IMR-90 (cell line): ENCODE measurements at regions not wholly inside any gene's neighbourhood (a gene's known extent, or its start where the extent isn't known, plus 50 kb on each side); places are given as distances from the start of the nearest gene placed in this dataset.

Experiments used
- ATAC-seq: fragments of 200-7000 bp; cut with Tn5 transposase; 2 replicates; pipeline ENCODE4 v1.9.1; 2020; ENCODE audit warnings: low read depth, mild to moderate bottlenecking, moderate library complexity
- BruUV-seq: library from RNA; stranded (reverse); fragments of 400-500 nt; replicated peaks from 2 replicates; lab custom pipeline; 2021; lab: Mats Ljungman, UMichigan
- CTCF ChIA-PET: fragments of 300-600 bp; formaldehyde crosslinking; extraction: SDS; loops from one replicate; lab custom pipeline; 2021; ENCODE audit warnings: antibody characterized with exemption; lab: Yijun Ruan, JAX
- POLR2A ChIA-PET: fragments of 300-600 bp; sonication (Branson Sonifier 250); formaldehyde crosslinking; loops from one replicate; lab custom pipeline; 2022; ENCODE audit warnings: antibody characterized with exemption; ENCODE audit not compliant: unreplicated experiment; lab: Charles Lee
- DNase-seq: peaks from one replicate; pipeline ENCODE4 v3.0.0; 2013
- H2AFZ ChIP-seq: replicated peaks from 2 replicates; pipeline ENCODE3; 2013; ENCODE audit warnings: low read length, mild to moderate bottlenecking; ENCODE audit not compliant: poor library complexity
- H2AK5ac ChIP-seq: 2 replicates; pipeline ENCODE4 v1.6.1; 2013; ENCODE audit warnings: low read depth, low read length, inconsistent platforms
- H2AK9ac ChIP-seq: replicated peaks from 2 replicates; pipeline ENCODE3; 2013; ENCODE audit warnings: mild to moderate bottlenecking, low read depth, low read length, moderate library complexity; ENCODE audit not compliant: poor library complexity
- H2BK120ac ChIP-seq: 2 replicates; pipeline ENCODE4 v1.6.1; 2013; ENCODE audit warnings: low read depth, low read length, inconsistent platforms
- H2BK15ac ChIP-seq: 3 replicates; pipeline ENCODE4 v1.6.1; 2013; ENCODE audit warnings: low read depth, low read length, inconsistent platforms
- H2BK20ac ChIP-seq: 2 replicates; pipeline ENCODE4 v1.6.1; 2013; ENCODE audit warnings: low read depth, mild to moderate bottlenecking, inconsistent platforms, low read length, moderate library complexity
- H2BK5ac ChIP-seq: 2 replicates; pipeline ENCODE4 v1.6.1; 2013; ENCODE audit warnings: mild to moderate bottlenecking, low read depth, low read length, inconsistent platforms; ENCODE audit not compliant: poor library complexity, severe bottlenecking
- H3K14ac ChIP-seq: replicated peaks from 2 replicates; pipeline ENCODE4 v1.6.1; 2013; ENCODE audit warnings: low read depth, low read length, inconsistent platforms
- H3K18ac ChIP-seq: 2 replicates; pipeline ENCODE4 v1.6.1; 2013; ENCODE audit warnings: low read depth, low read length, control low read depth
- H3K23ac ChIP-seq: 2 replicates; pipeline ENCODE4 v1.6.1; 2013; ENCODE audit warnings: low read depth, low read length, inconsistent platforms
- H3K27ac ChIP-seq: 2 replicates; pipeline ENCODE4 v1.5.1; 2013; ENCODE audit warnings: mild to moderate bottlenecking, control low read depth, low read length; ENCODE audit not compliant: insufficient read depth
- H3K27me3 ChIP-seq: 2 replicates; pipeline ENCODE4 v1.6.1; 2013; ENCODE audit warnings: low read length; ENCODE audit not compliant: control insufficient read depth, insufficient read depth
- H3K36me3 ChIP-seq: 2 replicates; pipeline ENCODE4 v1.6.1; 2013; ENCODE audit warnings: low read length, mixed read lengths; ENCODE audit not compliant: control insufficient read depth, insufficient read depth
- H3K4ac ChIP-seq: 2 replicates; pipeline ENCODE4 v1.6.1; 2013; ENCODE audit warnings: low read depth, low read length, inconsistent platforms
- H3K4me1 ChIP-seq: 2 replicates; pipeline ENCODE4 v1.6.1; 2013; ENCODE audit warnings: low read length, mixed read lengths; ENCODE audit not compliant: control insufficient read depth, insufficient read depth
- H3K4me2 ChIP-seq: 2 replicates; pipeline ENCODE4 v1.6.1; 2013; ENCODE audit warnings: low read depth, mild to moderate bottlenecking, control low read depth, low read length, moderate library complexity
- H3K4me3 ChIP-seq: 2 replicates; pipeline ENCODE4 v1.5.1; 2013; ENCODE audit warnings: low read depth, mild to moderate bottlenecking, control low read depth, low read length, moderate library complexity; ENCODE audit not compliant: insufficient read depth
- H3K56ac ChIP-seq: 2 replicates; pipeline ENCODE4 v1.6.1; 2013; ENCODE audit warnings: low read length, inconsistent platforms; ENCODE audit not compliant: insufficient read depth; ENCODE audit errors: extremely low read depth
- H3K79me1 ChIP-seq, 2 experiments: 2 replicates each; pipeline ENCODE4 v1.6.1; 2013; ENCODE audit warnings: low read length in 2 of 2, inconsistent platforms in 1 of 2, low read depth in 1 of 2
- H3K9ac ChIP-seq: 2 replicates; pipeline ENCODE4 v1.6.1; 2013; ENCODE audit warnings: low read depth, low read length, control low read depth
- H3K9me1 ChIP-seq: 2 replicates; pipeline ENCODE4 v1.6.1; 2013; ENCODE audit warnings: low read length, inconsistent platforms; ENCODE audit not compliant: insufficient read depth
- H3K9me3 ChIP-seq: 2 replicates; pipeline ENCODE4 v1.6.1; 2013; ENCODE audit warnings: low read length; ENCODE audit not compliant: control insufficient read depth, insufficient read depth
- H4K20me1 ChIP-seq: 2 replicates; pipeline ENCODE4 v1.6.1; 2013; ENCODE audit warnings: low read length, inconsistent platforms; ENCODE audit not compliant: insufficient read depth
- H4K5ac ChIP-seq: 2 replicates; pipeline ENCODE4 v1.6.1; 2013; ENCODE audit warnings: mild to moderate bottlenecking, low read depth, low read length, control low read depth
- H4K8ac ChIP-seq, 2 experiments: 2 replicates each; pipeline ENCODE4 v1.6.1; 2013; ENCODE audit warnings: low read depth in 2 of 2, low read length in 2 of 2, control low read depth in 1 of 2, inconsistent platforms in 1 of 2
- H4K91ac ChIP-seq: 2 replicates; pipeline ENCODE4 v1.6.1; 2013; ENCODE audit warnings: low read depth, low read length, inconsistent platforms; ENCODE audit not compliant: insufficient read depth
- MAFK ChIP-seq: IDR thresholded peaks from 2 replicates; pipeline ENCODE4 v1.6.1; 2012; ENCODE audit warnings: low read depth, low read length, improper control_type of control experiment
- MXI1 ChIP-seq: IDR thresholded peaks from 2 replicates; pipeline ENCODE4 v1.6.1; 2012; ENCODE audit warnings: low read depth, mild to moderate bottlenecking, low read length, moderate library complexity, borderline replicate concordance
- WGBS, 2 experiments: methylation state at CpG; one replicate each; pipeline versions ENCODE4 v1.1.5 to v1.1.7; 2013; ENCODE audit warnings: missing lambda C conversion rate in 2 of 2; ENCODE audit not compliant: insufficient read length in 1 of 2; ENCODE audit errors: extremely low coverage in 2 of 2; 5-methylcytosine and 5-hydroxymethylcytosine counted together
- dilution Hi-C: fragments of 300-500 bp; cut with HindIII; formaldehyde crosslinking; loops from one replicate; pipeline ENCODE4 v1.14.3; 2018; ENCODE audit warnings: low sequenced_read_pairs; ENCODE audit not compliant: unreplicated experiment
- in situ Hi-C: fragments of 300-500 bp; cut with MboI; formaldehyde crosslinking; loops from 3 replicates; pipeline ENCODE4 v1.14.3; 2019; ENCODE audit warnings: low sequenced_read_pairs, inconsistent platforms, mixed read lengths
- intact Hi-C: fragments of 100-400 bp; cut with micrococcal nuclease; formaldehyde crosslinking; loops from 2 replicates; pipeline ENCODE4 v1.10.0; 2022

DNA sequence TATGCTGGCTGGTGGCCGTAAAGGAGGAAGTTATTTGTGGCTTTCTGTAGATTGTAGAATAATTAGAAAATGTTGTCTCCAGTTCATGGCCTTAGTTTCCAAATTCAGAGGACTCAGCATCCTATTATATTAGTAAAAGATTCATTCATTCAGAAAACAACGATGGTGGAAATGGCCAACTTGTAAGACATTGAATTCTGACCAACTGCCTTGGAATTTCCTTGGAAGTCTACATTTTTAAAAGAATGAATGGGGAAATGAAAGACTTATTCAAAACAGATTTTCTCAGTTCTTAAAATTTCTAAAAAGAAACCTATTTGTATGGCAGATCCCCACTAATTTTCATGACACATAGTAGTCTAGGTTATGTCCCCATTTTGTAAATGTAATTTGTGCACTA is 561.5 kb downstream of the ANKRD50 start:
- DNase-seq (no peak), ATAC-seq (no peak)
- no peak overlapping the region for H4K91ac ChIP-seq
- H4K5ac ChIP-seq: no peak overlapping the region
- in situ Hi-C loops: no loop called here
- ChIA-PET POLR2A (no interaction called here), CTCF (no interaction called here)
- no peak overlapping the region for H3K23ac ChIP-seq
- H2BK120ac ChIP-seq: no peak overlapping the region
- no CpG with 5 or more reads among the region's 2 CpGs for WGBS, 2 experiments
- no peak overlapping the region for H3K9ac ChIP-seq
- no peak overlapping the region for H3K4me3 ChIP-seq
- H2BK20ac ChIP-seq: no peak overlapping the region
- no peak overlapping the region for H3K18ac ChIP-seq
- no peak overlapping the region for H3K4ac ChIP-seq
- no peaks in the 10 kb centered on the region for H3K9me1 ChIP-seq
- H3K4me1 ChIP-seq: no peaks in the 10 kb centered on the region
- intact Hi-C loops: no loop called here
- no peaks in the 10 kb centered on the region for H3K36me3 ChIP-seq
- no peak overlapping the region for H2BK15ac ChIP-seq
- dilution Hi-C loops: no loop called here
- H3K27ac ChIP-seq: no peak overlapping the region
- no peak overlapping the region for H3K4me2 ChIP-seq
- TF ChIP-seq MXI1 (no peak), MAFK (no peak)
- no peak overlapping the region for H4K8ac ChIP-seq
- H2AK9ac ChIP-seq: no peak overlapping the region
- no peak overlapping the region for H2AFZ ChIP-seq
- H4K20me1 ChIP-seq: no peaks in the 10 kb centered on the region
- H2AK5ac ChIP-seq: no peak overlapping the region
- BruUV-seq: no TSS peak
- H3K14ac ChIP-seq: no peak overlapping the region
- no peaks in the 10 kb centered on the region for H3K27me3 ChIP-seq
- H2BK5ac ChIP-seq: no peak overlapping the region
- H3K79me1 ChIP-seq: no peaks in the 10 kb centered on the region
- no peak overlapping the region for H3K56ac ChIP-seq
- H3K9me3 ChIP-seq: no peaks in the 10 kb centered on the region
